Breast epithelium (tissue), 4 donors: ENCODE measurements at regions not wholly inside any gene's neighbourhood (a gene's known extent, or its start where the extent isn't known, plus 50 kb on each side); places are given as distances from the start of the nearest gene placed in this dataset.

Experiments used
- DNase-seq, 2 donors: peaks; one replicate each; pipeline ENCODE4 v3.0.0-alpha.2; 2019; ENCODE audit warnings: low spot score in 2 of 2
- H3K27ac ChIP-seq, 2 donors: fragments of 200-600 bp; sonication (generic) in 1 of 2; one replicate each; pipeline ENCODE4 v1.5.1; 2016 to 2019; ENCODE audit warnings: mild to moderate bottlenecking in 1 of 2
- H3K27me3 ChIP-seq, 2 donors: fragments of 200-600 bp; sonication (generic) in 1 of 2; one replicate each; pipeline versions ENCODE4 v1.5.1 to v1.6.0; 2017 to 2019; ENCODE audit warnings: control low read depth in 1 of 2, mild to moderate bottlenecking in 1 of 2
- H3K36me3 ChIP-seq: fragments of 200-600 bp; one replicate; pipeline ENCODE4 v1.5.1; 2019
- H3K4me1 ChIP-seq, 2 donors: fragments of 200-600 bp; sonication (generic); one replicate each; pipeline ENCODE4 v1.5.1; 2016 to 2019; ENCODE audit warnings: control low read depth in 1 of 2
- H3K4me3 ChIP-seq, 3 donors: fragments of 200-600 bp; sonication (generic); 1 replicate in 2 of 3; 2 replicates in 1 of 3; pipeline ENCODE4 v1.5.1; 2016 to 2019; ENCODE audit warnings: mild to moderate bottlenecking in 3 of 3, moderate library complexity in 2 of 3
- H3K9me3 ChIP-seq, 2 donors: fragments of 200-600 bp; sonication (generic) in 1 of 2; one replicate each; pipeline ENCODE4 v1.5.1; 2016 to 2019; ENCODE audit warnings: control low read depth in 1 of 2
- POLR2A ChIP-seq: fragments of 450-650 bp; IDR thresholded peaks from one replicate; pipeline ENCODE4 v1.6.1; 2016; ENCODE audit warnings: antibody characterized with exemption, mild to moderate bottlenecking, moderate library complexity
- POLR2AphosphoS5 ChIP-seq, 3 donors: sonication (generic); formaldehyde crosslinking; IDR thresholded peaks; one replicate each; pipeline ENCODE4 v1.6.1; 2017; ENCODE audit warnings: antibody characterized with exemption in 3 of 3
- intact Hi-C: fragments of 100-400 bp; cut with DNase I; formaldehyde crosslinking; loops from one replicate; pipeline ENCODE4 v1.15.1; 2023; ENCODE audit warnings: low total_unique reads
- TF ChIP-seq, protein P1 (sequence below), 3 donors: fragments of 450-650 bp; IDR thresholded peaks; one replicate each; pipeline ENCODE4 v1.5.1; 2016 to 2017; ENCODE audit warnings: antibody characterized with exemption in 3 of 3, mild to moderate bottlenecking in 3 of 3, moderate library complexity in 3 of 3

DNA sequence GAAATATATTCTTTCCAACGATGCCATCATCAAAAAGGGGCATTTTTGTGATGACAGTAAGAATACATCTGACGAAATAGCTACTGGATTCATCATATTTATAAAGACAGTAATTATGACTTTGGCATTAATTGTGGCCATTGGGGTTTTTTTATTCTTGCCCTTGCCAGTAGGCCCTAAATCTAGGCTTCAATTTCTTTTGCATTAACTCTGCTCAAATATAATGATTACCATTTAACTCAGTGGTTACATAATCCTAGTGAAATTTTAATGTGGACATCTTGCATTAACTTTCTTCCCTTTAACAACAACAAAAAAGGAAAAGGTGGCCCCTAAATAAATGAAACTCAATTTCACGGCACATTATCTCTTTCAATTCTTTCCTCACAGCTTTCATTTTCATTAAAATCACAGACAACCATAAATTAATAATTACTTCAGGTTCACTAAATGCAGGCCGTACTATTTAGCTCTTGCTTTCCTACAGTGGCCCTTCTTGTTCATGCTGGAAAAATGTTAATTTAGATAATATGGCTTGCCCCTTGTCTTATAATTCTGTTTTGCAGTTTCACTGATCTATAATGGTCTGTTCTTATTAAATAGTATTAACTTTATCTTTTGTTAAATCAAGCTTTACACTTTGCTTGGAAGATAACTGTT, 615.6 kb downstream of the DACH1 start:
- H3K27ac ChIP-seq: no peak overlapping the region
- intact Hi-C loops: no loop called here
- H3K4me3 ChIP-seq: no peak overlapping the region
- TF ChIP-seq POLR2AphosphoS5 (IDR thresholded peaks at IDR 0.05) (no peak), POLR2A (no peak)
- TF ChIP-seq, protein P1, sequence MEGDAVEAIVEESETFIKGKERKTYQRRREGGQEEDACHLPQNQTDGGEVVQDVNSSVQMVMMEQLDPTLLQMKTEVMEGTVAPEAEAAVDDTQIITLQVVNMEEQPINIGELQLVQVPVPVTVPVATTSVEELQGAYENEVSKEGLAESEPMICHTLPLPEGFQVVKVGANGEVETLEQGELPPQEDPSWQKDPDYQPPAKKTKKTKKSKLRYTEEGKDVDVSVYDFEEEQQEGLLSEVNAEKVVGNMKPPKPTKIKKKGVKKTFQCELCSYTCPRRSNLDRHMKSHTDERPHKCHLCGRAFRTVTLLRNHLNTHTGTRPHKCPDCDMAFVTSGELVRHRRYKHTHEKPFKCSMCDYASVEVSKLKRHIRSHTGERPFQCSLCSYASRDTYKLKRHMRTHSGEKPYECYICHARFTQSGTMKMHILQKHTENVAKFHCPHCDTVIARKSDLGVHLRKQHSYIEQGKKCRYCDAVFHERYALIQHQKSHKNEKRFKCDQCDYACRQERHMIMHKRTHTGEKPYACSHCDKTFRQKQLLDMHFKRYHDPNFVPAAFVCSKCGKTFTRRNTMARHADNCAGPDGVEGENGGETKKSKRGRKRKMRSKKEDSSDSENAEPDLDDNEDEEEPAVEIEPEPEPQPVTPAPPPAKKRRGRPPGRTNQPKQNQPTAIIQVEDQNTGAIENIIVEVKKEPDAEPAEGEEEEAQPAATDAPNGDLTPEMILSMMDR (IDR thresholded peaks at IDR 0.05): no peak
- no peak for DNase-seq
- H3K4me1 ChIP-seq: peaks cover 0 to 5% of the 10 kb centered on the region in 2 donors
- H3K9me3 ChIP-seq: no peaks in the 10 kb centered on the region
- H3K36me3 ChIP-seq: no peaks in the 10 kb centered on the region
- H3K27me3 ChIP-seq: no peaks in the 10 kb centered on the region

DNA sequence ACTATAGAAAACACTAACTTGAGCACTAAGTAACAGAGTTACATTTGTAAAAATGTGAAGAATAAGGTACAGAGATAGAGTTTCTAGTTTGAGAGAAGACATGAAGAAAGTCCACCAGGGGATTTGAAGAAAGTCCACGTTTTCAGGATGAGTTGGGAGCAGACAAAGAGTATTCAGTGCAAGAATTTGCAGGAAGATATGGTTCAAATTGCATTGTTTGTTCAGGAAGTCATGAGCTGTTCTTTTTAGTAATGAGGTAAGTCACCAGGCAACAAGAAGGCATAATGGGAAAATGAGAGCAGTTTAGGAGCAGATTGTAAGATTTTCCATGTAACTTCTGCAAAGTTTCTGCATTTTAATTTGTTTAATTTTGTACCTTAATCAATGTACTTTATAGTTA, 618.0 kb downstream of the DACH1 start:
- H3K4me3 ChIP-seq: no peak overlapping the region
- H3K27me3 ChIP-seq: no peaks in the 10 kb centered on the region
- H3K27ac ChIP-seq: no peak overlapping the region
- intact Hi-C loops: no loop called here
- no peak for DNase-seq
- H3K9me3 ChIP-seq: no peaks in the 10 kb centered on the region
- peaks cover 0 to 5% of the 10 kb centered on the region in 2 donors for H3K4me1 ChIP-seq
- TF ChIP-seq POLR2AphosphoS5 (IDR thresholded peaks at IDR 0.05): no peak
- TF ChIP-seq POLR2A: no peak
- H3K36me3 ChIP-seq: no peaks in the 10 kb centered on the region

DNA sequence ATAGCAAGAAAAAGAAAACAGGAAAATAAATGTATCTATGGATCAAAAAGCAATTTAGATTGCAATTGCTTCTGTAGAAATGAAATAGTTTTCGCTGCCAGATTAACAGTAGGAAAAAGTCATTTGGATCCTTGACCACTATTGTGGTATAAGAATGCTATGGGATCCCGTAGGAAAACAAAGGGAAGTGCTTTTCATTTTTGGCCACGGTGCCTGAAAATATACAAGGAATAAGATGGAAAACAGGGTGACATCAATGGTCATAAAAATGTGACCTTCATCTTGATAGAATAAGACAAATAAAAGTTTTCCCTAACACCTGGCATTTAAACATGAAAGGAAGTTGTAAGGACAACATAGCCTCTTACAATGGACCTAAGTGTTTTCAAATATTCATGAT, 622.8 kb downstream of the DACH1 start:
- Histone ChIP-seq H3K4me1 (no peaks in the 10 kb centered on the region), H3K4me3 (no peak overlapping the region), H3K9me3 (no peaks in the 10 kb centered on the region), H3K36me3 (no peaks in the 10 kb centered on the region), H3K27ac (no peak overlapping the region), H3K27me3 (no peaks in the 10 kb centered on the region)
- DNase-seq: no peak
- intact Hi-C loops: no loop called here
- TF ChIP-seq POLR2AphosphoS5 (IDR thresholded peaks at IDR 0.05) (no peak), POLR2A (no peak)
- TF ChIP-seq, protein P1 (IDR thresholded peaks at IDR 0.05): no peak

DNA sequence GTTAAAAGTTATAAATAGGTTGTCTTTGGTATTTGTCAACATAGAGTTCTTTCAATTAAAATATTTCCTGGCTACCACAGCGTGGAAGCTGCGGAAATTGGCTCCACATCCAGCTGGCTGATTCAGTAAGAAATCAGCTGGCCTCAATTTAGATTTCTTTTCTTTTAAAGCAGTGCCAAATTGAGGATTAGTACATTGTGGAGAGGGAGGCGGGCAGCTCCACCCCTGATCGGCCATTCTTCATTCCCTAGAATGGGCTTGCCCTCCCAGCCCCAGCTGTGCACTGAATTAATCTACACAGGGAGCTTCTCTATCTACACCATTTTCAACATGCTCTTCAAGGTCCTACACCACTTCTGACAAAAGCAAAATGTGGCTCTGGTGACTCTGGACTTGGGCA, 624.8 kb downstream of the DACH1 start:
- TF ChIP-seq, protein P1 (IDR thresholded peaks at IDR 0.05): no peak
- TF ChIP-seq POLR2A (no peak), POLR2AphosphoS5 (IDR thresholded peaks at IDR 0.05) (no peak)
- H3K27ac ChIP-seq: no peak overlapping the region
- no peak for DNase-seq
- H3K9me3 ChIP-seq: no peaks in the 10 kb centered on the region
- intact Hi-C loops: no loop called here
- no peak overlapping the region for H3K4me3 ChIP-seq
- H3K27me3 ChIP-seq: no peaks in the 10 kb centered on the region
- no peaks in the 10 kb centered on the region for H3K4me1 ChIP-seq
- no peaks in the 10 kb centered on the region for H3K36me3 ChIP-seq

DNA sequence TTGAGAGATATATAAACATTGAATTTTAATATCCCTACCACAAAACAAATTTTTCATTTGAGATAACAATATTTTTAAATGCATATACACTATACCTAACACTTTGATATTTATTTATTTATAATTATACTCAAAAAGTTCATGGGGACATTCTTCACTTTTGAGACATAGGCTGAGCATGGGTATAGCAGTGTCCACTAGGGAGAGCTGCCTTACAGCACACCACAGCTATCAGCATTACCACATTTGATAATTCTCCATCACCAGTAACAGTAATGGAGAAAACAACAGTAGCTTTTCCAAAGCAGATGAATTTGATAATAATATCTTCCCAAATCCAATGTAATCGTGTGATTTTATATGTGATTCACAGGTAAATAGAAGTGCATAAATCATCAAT, 626.1 kb downstream of the DACH1 start:
- no peak for TF ChIP-seq POLR2AphosphoS5 (IDR thresholded peaks at IDR 0.05)
- TF ChIP-seq, protein P1 (IDR thresholded peaks at IDR 0.05): peak in 1 of 3 donors; percentile 13
- no peak for TF ChIP-seq POLR2A
- intact Hi-C loops: no loop called here
- H3K27me3 ChIP-seq: no peaks in the 10 kb centered on the region
- no peaks in the 10 kb centered on the region for H3K36me3 ChIP-seq
- no peaks in the 10 kb centered on the region for H3K4me1 ChIP-seq
- no peak overlapping the region for H3K27ac ChIP-seq
- no peaks in the 10 kb centered on the region for H3K9me3 ChIP-seq
- no peak for DNase-seq
- no peak overlapping the region for H3K4me3 ChIP-seq
